ENCODE measurements at regions not wholly inside any gene's neighbourhood (a gene's known extent, or its start where the extent isn't known, plus 50 kb on each side); places are given as distances from the start of the nearest gene placed in this dataset.

DNA sequence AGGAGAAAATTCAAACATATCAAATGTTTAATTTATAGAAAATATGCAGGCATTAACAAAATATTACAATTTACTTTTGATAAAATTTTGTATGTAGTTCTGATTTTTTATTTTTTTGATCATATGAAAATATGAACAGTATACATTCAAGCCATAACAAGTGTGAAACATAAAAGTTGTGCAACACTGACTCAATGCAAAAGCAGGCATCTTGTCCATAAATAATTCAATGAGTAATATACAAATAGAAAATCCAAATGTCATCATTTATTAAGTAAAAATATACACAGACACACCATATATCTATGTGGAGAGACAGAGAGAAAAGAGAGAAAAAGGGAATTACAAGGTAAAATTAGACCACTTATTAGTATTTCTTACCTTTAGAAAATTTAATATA lies 1183.9 kb downstream of the SLITRK1 start:
- DNase-seq (ENCODE audit: low read depth, low spot score) = no peak

DNA sequence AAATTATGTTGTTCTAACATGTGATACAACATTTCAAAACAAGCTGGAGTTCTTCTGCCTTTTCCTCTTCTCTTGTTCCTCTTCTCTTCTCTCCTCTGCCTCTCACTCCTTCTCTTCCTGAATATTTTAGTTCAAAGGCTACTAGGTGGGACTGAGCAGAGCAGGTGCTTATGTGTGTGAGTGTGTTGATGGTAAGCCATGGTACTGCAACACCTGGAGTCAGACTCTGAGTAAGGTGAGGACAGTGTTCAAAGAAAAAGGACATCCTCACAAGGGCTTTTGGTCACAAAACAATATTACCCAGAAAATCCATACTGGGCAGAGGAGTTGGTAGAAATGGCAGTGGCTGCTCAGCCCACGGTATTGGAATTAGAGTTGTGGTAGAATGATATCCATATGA lies 1188.7 kb downstream of the SLITRK1 start:
- DNase-seq (ENCODE audit: low read depth, low spot score) = no peak

DNA sequence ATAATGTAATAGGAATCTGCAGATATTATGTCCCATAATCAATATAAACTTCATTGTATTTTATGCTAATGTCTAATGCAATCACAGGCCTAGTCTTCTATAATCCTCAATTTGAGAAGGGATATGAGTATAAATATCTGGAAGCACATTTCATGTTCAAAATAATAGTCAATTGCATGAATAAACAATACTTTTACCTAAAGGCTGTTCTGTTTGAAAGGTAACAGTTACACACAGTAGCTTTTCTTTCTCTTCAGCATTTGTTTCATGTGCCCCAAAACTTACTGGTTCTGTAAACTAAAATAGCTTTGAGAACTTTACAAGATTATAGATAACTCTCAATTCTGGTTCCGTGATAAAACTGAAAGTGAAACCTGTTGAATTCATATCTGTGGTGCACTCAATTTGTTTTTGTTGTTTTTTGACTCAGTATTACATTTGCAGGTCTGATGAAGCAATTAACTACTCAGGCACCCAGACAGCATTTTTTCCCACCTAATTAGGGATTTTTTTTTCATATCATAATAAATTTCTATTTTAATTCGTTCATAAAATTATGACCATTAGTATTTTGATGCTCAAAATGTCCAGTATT lies 1193.8 kb downstream of the SLITRK1 start:
- no peak for DNase-seq (ENCODE audit: low read depth, low spot score)

DNA sequence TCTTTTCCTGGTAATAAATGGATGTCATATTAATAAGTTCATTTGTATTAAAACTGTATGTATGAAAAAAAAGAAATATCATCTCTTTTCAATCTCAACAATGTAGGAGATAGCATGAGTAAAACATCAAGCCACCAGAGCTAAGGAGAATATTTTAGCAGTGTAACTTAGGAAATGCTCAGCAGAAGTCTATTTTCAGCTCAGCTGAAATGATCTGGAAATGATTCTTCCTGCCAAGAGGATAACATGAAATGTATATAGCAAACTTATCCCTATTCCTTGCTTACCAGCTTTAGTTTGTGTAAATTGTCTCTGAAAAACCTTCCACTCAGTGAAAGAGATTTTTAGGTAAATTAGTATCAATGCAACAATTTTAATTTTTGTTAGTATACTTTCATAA lies 1194.4 kb downstream of the SLITRK1 start:
- DNase-seq (ENCODE audit: low read depth, low spot score) = no peak

DNA sequence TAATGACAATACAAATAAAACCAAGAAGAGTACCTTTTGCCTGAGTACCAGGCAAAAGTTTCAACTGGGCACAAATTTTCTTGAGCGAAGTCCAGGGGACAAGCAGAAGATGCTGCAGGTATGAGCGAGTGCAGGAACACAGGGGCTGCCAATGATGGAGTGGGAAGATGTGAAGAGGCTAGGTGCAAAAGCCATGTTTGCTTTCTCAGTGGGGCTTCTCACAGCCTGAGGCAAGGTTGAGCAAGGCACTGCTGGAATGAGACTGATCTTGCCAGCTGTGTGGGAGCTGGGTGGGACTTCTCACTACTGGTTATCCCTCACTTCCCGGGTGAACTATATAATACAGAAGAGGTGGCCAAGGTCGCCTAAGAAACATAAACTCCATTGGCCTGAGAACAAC lies 1200.7 kb downstream of the SLITRK1 start:
- no peak for DNase-seq (ENCODE audit: low read depth, low spot score)

DNA sequence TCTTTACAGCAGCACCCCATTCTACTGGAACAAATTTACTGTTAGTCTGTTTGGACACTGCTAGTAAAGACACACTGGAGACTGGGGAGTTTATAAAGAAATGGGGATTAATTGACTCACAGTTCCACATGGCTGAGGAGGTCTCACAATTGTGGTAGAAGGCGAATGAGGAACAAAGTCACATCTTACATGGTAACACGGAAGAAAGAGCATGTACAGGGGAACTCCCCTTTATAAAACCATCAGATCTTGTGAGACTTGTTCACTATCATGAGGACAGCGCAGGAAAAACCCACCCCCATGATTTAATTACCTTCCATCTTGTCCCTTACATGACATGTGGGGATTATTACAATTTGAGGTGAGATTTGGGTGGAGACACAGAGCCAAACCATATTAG lies 1204.2 kb downstream of the SLITRK1 start:
- no peak for DNase-seq (ENCODE audit: low read depth, low spot score)

DNA sequence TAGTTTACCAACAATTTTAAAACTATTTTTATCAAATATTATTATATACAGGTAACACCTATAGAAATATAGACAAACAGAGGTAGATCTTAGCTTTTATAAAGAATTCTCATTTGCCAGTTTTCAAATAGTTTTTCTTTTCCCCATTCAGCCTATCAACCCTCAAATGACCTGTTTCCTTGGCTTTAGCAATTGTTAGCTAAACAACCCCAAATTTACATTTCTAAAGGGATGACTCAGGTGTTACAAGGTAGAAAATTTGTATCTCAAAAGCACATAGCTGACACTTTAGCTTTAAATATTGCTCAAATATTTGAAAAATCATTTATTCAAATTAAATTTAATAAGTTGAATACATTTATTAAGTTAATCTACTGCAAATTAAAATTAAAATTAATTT lies 1207.2 kb downstream of the SLITRK1 start:
- no peak for DNase-seq (ENCODE audit: low read depth, low spot score)

DNA sequence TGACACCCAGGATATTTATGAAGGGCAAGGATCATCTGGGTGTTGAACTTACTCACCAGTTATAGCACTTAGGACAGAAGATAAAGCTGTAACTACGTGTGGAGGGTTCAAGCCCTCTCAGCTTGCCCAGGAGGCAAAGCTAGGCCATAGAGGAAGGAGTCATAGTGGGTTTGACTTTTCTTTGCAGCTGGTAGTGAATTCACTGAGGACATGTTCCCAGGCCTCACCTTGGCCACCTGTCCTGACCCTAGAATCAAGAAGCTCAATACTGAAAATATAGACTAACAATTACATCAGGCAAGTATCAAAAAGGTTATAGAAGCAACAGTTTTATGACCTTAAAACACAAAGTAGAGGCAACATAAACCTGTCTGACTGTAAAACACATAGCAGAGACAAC lies 1207.7 kb downstream of the SLITRK1 start:
- no peak for DNase-seq (ENCODE audit: low read depth, low spot score)

DNA sequence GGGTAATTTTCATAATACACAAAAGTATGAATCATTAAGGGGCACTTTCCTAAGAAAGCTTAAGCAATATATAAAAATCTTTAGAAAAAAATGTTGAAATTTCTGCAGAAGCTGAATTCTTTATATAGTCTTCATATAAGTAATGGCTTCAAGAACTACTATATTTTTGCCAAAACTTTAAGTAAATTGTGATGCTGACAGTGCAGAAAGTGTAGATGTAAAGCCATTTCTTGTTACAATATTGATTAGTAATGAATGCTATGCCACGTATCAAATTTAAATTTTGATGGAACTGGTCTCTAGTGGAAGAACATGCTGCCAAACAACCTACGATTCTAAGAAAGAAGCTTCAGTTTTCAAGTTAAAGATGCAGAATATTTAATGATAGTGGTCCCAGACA lies 1210.0 kb downstream of the SLITRK1 start:
- DNase-seq (ENCODE audit: low read depth, low spot score) = no peak

DNA sequence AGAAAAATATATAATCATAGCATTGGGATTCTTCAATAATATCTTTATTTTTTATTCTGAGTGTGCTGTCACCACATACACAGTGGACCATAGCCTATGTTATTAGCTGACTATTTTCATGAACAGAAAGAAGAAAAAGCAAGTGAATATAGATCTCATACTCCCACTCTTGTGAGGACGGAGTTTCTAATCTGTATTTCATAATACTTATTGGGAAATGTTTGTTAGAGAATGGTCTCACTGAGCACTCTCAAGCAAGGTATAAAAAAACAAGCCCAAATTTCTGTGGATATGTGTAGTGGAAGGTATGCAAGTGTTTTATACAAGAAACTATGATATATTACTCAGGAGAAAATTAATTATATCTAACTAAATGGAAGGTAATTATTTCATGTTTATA lies 1218.1 kb downstream of the SLITRK1 start:
- no peak for DNase-seq (ENCODE audit: low read depth, low spot score)

DNA sequence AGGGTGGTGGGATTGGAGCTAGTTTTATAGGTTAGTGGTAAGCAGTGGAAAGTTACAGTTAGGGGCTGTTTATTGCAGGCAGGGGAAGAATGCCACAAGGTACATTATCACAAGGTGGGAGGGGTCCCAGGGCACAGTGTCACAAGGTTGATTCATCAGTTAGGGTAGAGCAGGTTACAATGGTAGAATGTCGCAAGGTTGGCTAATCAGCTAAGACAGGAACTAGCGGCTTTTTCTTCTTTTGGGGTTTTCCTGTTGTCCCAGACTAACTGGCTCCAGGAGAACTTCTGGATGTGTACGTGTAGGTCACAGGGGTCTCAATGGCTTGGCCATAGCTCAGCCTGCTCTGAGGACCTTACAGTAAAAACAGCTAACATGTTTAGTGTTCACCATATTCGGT lies 1221.1 kb downstream of the SLITRK1 start:
- no peak for DNase-seq (ENCODE audit: low read depth, low spot score)

DNA sequence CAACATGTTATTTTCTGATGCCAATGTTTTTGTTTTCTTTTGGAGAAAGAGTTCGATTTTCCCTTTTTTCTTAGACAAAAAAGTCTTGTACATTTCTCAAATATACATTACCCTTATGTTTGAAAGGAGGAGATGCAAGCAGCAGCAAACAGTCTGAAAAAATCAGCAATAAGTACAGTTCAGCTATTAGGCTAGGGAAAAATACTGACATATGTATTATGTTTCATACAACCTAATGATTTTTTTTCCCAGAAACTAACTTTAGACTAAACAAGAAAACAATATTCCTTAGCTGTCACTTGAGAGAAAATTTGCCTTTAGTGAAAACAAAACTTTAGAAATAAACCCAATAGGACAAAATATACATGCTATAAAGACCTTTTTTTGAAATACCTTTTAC lies 1223.5 kb downstream of the SLITRK1 start:
- no peak for DNase-seq (ENCODE audit: low read depth, low spot score)

DNA sequence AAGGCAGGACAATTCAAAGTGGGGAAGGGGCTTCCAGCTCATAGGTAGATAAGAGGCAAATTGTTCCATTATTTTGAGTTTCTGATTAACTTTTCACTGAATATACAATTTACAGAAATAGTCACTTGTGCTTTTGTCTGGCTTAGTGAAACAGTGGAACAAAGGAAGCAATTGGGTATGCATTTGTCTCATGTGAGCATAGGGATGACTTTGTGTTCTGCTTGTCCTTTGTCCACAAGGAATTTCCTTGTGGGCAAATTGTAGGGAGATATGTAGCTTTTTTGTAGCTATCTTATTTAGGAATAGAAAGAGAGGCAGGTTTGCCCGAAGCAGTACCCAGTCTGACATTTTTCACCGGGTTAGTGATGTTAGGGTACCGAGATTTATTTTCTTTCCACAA lies 1224.8 kb downstream of the SLITRK1 start:
- no peak for DNase-seq (ENCODE audit: low read depth, low spot score)

DNA sequence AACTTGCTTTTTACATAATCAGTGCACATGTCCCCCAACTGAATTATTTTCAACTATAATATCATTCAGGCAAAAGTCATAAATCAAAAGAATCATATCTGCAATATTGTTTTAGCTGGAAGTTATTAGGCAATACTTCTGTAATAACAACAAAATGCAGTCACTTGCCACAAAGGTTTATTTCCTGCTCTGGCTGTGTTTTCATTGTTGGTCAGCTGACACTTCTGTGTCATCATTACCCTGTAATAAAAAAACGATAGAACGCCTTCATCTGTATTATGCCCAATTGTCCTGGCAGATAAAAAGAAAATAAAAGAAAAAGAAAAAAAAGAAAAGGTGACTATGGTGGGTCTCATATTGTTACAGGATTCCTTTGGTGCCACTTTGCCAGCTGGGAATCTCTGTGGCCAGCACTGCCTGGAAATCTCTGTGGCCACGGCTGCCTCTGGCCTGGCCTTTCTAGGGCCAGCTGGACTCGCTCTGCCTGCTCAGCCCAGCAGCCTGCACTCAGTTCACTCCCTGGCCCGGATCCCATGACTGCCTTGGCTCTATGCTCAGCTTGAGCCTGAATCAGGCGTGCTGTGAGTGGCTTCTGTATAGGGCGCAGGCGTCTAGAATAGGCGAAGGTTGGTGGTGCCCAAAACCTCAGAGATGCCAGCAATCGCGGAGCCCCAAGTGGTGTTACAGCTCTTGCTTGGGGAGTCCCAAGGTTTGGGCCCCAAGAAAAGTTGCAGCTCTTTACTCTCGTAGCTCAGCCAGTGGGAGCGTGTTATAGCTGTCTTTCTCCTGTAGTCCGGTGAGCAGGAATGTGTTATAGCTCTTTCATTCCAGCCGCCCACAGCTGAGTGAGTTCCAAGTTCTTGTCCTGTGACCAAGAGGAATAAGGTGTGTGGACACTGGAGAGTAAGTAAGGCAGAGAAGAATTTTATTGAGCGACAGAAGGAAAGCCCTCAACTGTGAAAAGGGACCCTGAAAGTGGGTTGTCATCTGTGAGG lies 1227.1 kb downstream of the SLITRK1 start:
- peak; percentile 75 for DNase-seq (ENCODE audit: low read depth, low spot score)

DNA sequence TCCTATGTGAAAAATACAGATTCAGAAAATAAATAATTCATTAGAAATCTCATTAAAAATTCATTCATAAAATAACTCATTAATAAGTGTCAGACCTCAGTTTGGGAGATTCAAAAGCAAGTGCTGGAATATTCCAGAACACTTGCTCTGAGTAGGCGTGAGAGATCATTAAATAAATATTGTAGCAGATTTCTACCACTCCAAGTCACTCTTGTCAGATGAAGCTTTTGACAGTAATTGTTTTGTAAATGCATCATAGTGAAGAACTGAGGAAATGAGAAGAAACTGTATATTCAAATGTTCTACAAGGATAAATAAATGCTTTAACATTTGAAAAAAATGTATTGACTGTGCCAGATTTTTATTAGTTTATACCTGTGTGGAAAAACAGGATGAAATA lies 1228.1 kb downstream of the SLITRK1 start:
- DNase-seq (ENCODE audit: low read depth, low spot score) = no peak

DNA sequence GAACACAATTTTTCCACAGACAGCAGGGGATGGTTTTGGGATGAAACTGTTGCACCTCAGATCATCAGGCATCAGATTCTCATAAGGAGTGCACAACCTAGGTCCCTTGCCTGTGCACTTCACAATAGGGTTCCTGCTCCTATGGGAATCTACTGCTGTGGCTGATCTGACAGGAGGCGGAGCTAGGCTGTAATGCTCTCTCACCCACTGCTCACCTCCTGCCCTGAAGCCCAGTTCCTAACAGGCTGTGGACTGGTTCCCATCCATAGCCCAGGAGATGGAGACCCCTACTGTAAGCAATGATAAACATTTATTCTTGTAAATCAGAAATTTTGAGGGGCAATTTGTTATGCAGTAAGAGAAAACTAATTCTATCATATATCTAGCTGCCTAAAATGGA lies 1234.7 kb downstream of the SLITRK1 start:
- DNase-seq (ENCODE audit: low read depth, low spot score) = no peak

DNA sequence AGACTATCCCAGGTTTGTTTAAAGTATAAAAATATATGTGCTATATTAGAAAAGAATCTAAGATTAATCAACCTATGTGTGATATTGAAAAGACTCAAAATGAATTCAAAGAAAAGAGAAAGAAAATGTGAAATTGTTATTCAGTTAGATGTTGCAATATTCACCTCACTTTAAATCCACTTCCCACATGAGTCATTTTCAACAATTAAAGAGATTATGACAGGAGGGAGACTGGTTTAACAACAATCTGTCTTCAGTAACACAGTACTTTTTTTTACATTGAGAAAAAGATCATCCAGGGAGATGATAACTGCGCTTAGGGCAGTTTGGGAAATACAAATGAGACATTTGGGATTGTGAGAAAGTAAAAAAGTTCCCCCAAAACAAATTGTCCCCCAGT lies 1246.2 kb downstream of the SLITRK1 start:
- no peak for DNase-seq (ENCODE audit: low read depth, low spot score)

DNA sequence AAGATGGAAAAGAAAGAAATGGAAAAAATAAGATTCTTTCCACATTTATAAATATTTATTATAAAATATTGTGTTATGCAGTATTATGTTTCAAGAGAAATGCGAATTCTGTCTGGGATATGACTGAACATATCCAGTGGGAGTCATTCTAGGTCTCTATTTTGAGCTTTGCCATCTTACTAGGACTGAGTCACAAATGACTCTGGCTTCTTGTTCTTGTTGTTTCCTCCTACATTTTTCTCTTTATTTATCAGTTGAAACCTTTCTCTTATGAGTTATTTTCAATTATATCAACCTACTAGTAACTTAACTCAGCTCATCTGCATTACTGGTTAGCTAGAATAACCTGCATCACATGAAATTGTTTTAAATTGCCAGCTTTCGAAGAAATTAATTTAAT lies 1247.3 kb downstream of the SLITRK1 start:
- DNase-seq (ENCODE audit: low read depth, low spot score) = no peak

DNA sequence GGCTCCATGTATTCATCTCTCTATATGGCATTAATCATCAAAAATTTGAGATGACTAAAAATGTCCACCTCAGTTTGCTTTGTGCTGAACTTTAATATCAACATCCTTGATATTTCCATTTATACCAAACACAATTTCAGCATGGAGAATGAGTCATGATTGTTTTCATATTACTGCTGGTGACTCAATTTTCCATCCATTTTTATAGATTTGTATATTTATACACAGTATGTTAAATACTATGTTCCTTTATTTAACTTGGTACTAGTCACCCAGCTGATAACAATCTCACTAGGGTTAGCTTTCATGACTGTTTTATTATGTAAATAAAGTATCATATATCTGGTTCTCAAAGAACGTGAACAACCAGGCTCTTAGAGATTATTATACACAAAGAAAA lies 1255.1 kb downstream of the SLITRK1 start:
- DNase-seq (ENCODE audit: low read depth, low spot score) = peak; percentile 71

DNA sequence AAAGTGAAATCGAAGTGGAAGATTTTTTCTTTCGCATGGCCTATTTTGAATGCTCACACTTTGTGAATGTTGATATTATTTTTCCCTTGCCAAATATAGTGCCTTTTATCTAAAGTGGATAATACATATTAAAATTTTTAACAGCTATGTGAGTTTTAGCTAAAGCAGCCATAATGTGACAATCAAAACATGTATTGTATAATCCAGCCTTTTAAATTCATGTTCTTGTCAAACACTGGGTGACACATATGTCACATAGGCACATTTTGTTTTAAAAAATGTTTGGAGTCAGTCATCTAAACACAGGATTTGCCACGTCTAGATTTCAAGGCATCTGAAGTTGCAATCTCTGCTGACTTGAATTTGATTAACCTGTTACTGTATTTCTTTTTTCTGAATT lies 1256.6 kb downstream of the SLITRK1 start:
- no peak for DNase-seq (ENCODE audit: low read depth, low spot score)

DNA sequence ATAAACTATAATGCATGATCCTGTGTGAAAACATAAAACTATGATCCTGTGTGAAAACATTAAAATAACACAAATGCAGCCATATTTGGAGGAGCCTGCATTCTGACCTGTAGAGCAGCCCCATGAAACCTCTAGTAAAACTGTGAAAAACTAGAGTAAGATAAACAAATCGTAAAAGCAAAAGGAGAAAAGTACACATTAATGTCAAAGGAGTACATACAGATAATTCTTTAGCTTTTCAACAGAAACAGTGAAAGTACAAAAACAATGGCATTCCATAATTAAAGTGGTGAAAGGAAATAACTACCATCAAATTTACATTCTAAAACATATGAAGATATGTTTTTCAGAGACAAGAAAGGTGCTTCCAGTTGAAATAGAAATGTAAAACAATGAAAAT lies 1267.2 kb downstream of the SLITRK1 start:
- DNase-seq (ENCODE audit: low read depth, low spot score) = no peak

DNA sequence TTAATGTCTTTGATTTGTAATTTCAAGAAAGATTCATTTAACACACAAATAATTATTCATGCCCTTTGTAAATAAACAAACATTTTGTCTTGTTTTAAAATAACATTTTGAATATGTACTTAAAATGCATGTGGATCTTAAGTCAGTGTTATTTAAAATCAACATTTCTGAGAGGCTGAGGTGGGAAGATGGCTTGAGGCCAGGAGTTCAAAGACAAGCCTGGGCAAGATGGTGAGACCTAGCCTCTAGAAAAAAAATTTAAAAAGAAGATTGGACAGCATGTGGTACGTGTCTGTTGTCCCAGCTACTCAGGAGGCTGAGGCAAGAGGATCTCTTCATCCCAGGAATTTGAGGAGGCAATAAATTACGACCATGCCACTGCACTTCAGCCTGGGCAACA lies 1268.2 kb downstream of the SLITRK1 start:
- no peak for DNase-seq (ENCODE audit: low read depth, low spot score)

DNA sequence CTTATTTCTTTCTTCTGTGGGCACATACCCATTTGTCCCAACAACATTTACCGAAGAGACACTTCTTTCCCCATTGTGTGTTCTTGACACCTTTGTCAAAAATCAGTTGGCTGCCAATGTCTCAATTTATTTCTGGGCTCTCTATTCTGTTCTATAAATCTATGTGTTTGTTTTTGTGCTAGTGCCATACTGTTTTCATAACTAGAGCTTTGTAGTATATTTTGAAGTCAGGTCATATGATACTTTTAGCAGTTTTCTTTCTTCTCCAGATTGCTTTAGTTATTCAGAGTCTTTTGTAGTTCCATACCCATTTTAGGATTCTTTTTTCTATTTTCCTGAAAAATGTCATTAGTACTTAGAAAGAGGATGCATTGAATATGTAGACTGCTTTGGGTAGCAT lies 1276.3 kb downstream of the SLITRK1 start:
- no peak for DNase-seq (ENCODE audit: low read depth, low spot score)
